ENCODE measurements at regions not wholly inside any gene's neighbourhood (a gene's known extent, or its start where the extent isn't known, plus 50 kb on each side); places are given as distances from the start of the nearest gene placed in this dataset.

- DNase-seq (ENCODE audit: low read depth): no peak
- TF ChIP-seq CTCF (IDR thresholded peaks at IDR 0.05; ENCODE audit: low read length, missing control alignments): no peak
- H3K4me3 ChIP-seq (replicated peaks; ENCODE audit: low read depth, low read length): no peak overlapping the region
Measured at GRCh38 chr4:147355032-147355656, 125.8 kb upstream of the EDNRA start.

- no peak overlapping the region for H3K4me3 ChIP-seq (replicated peaks; ENCODE audit: low read depth, low read length)
- peak; percentile 68 for DNase-seq (ENCODE audit: low read depth)
- TF ChIP-seq CTCF (IDR thresholded peaks at IDR 0.05; ENCODE audit: low read length, missing control alignments): no peak
Measured at GRCh38 chr4:147355847-147356246, 125.0 kb upstream of the EDNRA start.

GRCh38 chr4:147360301-147360700 is 120.6 kb upstream of the EDNRA start:
- TF ChIP-seq CTCF (IDR thresholded peaks at IDR 0.05; ENCODE audit: low read length, missing control alignments): no peak
- DNase-seq (ENCODE audit: low read depth): peak; percentile 89

GRCh38 chr4:147361726-147362125 is 119.2 kb upstream of the EDNRA start:
- no peak for TF ChIP-seq CTCF (IDR thresholded peaks at IDR 0.05; ENCODE audit: low read length, missing control alignments)
- H3K4me3 ChIP-seq (replicated peaks; ENCODE audit: low read depth, low read length): no peak overlapping the region
- peak; percentile 94 for DNase-seq (ENCODE audit: low read depth)

More at GRCh38 chr4:147360301-147360700, 120.6 kb upstream of the EDNRA start:
- H3K4me3 ChIP-seq (replicated peaks; ENCODE audit: low read depth, low read length): no peak overlapping the region

GRCh38 chr4:147362938-147363337 is 118.0 kb upstream of the EDNRA start:
- no peak for TF ChIP-seq CTCF (IDR thresholded peaks at IDR 0.05; ENCODE audit: low read length, missing control alignments)
- peak; percentile 90 for DNase-seq (ENCODE audit: low read depth)
- no peak overlapping the region for H3K4me3 ChIP-seq (replicated peaks; ENCODE audit: low read depth, low read length)

- TF ChIP-seq CTCF (IDR thresholded peaks at IDR 0.05; ENCODE audit: low read length, missing control alignments): no peak
- no peak for DNase-seq (ENCODE audit: low read depth)
- H3K4me3 ChIP-seq (replicated peaks; ENCODE audit: low read depth, low read length): no peak overlapping the region
Measured at GRCh38 chr4:147363514-147363913, 117.4 kb upstream of the EDNRA start.

- no peak overlapping the region for H3K4me3 ChIP-seq (replicated peaks; ENCODE audit: low read depth, low read length)
- no peak for TF ChIP-seq CTCF (IDR thresholded peaks at IDR 0.05; ENCODE audit: low read length, missing control alignments)
- DNase-seq (ENCODE audit: low read depth): no peak
Measured at GRCh38 chr4:147365396-147365795, 115.5 kb upstream of the EDNRA start.
